Heart left ventricle (tissue), 13 donors: ENCODE measurements at regions not wholly inside any gene's neighbourhood (a gene's known extent, or its start where the extent isn't known, plus 50 kb on each side); places are given as distances from the start of the nearest gene placed in this dataset.

Source experiments
- POLR2A ChIP-seq, 2 donors: fragments of 450-650 bp; IDR thresholded peaks; one replicate each; pipeline ENCODE4 v1.6.1; 2017; ENCODE audit warnings: antibody characterized with exemption in 2 of 2, mild to moderate bottlenecking in 2 of 2, moderate library complexity in 2 of 2
- TF ChIP-seq, protein P1 (sequence below), 12 donors: fragments of 200-600 bp; sonication (generic) in 4 of 12; IDR thresholded peaks; one replicate each; pipeline versions ENCODE4 v1.5.0 to v1.8.0; 2018 to 2022; ENCODE audit warnings: antibody characterized with exemption in 12 of 12, mild to moderate bottlenecking in 5 of 12
- donor health status: ischemic (EF 13 %, LVEDD 7.1; RV severe dilation, severe dysfunction).
- donor health status: DM: no; HTN: yes; CAD: no.
- donor health status: DM: no; HTN: no; CAD: no.
- donor health status: ischemic (EF 25% LVEDD 6.9; RV normal size, moderate dysfunction).
- donor health status: ischemic (EF 25% LVEDD 5.7; RV mildly dilated, moderate dysfunction).
- donor health status: ischemic (EF 35%, LVEDD 5.7; RV mildly dilated, moderate dysfunction).
- donor health status: nonischemic (EF 11% LVEDD 7.7; RV severe dilation, severe dysfunction).
- donor health status: DM: yes; HTN: yes; CAD: no.
- donor health status: PGD.
- donor health status: ischemic (EF 29% LVEDD 5.4; RV normal size, mild dysfunction).
- donor health status: nonischemic (EF 23%, LVEDD 6.1; RV moderate dilation, normal function).

DNA sequence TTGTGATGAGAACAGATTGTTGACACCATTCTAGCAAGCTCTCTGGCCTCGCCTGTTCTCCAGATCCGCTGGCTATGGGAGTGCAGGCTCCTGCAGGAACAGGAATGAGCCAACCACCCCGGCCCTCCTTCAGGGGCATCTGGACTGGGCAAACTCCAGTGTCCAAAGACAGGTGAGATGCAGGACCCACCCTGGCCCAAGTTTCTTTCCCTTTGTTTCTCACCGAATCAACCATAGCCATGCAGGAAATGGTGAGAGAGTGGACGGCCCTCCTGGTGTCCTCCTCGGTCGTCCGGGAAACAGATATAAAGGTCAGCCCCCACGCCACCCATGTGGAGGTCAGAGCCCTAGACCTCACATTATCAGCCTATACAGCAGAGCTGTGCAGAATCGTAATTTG, 108.6 kb upstream of the IRX2 start:
- no peak for TF ChIP-seq POLR2A (IDR thresholded peaks at IDR 0.05)
- TF ChIP-seq, protein P1, sequence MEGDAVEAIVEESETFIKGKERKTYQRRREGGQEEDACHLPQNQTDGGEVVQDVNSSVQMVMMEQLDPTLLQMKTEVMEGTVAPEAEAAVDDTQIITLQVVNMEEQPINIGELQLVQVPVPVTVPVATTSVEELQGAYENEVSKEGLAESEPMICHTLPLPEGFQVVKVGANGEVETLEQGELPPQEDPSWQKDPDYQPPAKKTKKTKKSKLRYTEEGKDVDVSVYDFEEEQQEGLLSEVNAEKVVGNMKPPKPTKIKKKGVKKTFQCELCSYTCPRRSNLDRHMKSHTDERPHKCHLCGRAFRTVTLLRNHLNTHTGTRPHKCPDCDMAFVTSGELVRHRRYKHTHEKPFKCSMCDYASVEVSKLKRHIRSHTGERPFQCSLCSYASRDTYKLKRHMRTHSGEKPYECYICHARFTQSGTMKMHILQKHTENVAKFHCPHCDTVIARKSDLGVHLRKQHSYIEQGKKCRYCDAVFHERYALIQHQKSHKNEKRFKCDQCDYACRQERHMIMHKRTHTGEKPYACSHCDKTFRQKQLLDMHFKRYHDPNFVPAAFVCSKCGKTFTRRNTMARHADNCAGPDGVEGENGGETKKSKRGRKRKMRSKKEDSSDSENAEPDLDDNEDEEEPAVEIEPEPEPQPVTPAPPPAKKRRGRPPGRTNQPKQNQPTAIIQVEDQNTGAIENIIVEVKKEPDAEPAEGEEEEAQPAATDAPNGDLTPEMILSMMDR (IDR thresholded peaks at IDR 0.05) = no peak
